ENCODE measurements at regions not wholly inside any gene's neighbourhood (a gene's known extent, or its start where the extent isn't known, plus 50 kb on each side); places are given as distances from the start of the nearest gene placed in this dataset.

GRCh38 chr13:80438521-80438920 is 97.6 kb upstream of the SPRY2 start:
- in situ Hi-C loops (cut with HindIII; ENCODE audit: low sequenced_read_pairs): no loop called here

- in situ Hi-C loops (cut with HindIII; ENCODE audit: low sequenced_read_pairs): no loop called here
Measured at GRCh38 chr13:80437231-80437630, 96.3 kb upstream of the SPRY2 start.

- in situ Hi-C loops (cut with HindIII; ENCODE audit: low sequenced_read_pairs): no loop called here
Measured at GRCh38 chr13:80436571-80437169, 95.7 kb upstream of the SPRY2 start.

- in situ Hi-C loops (cut with HindIII; ENCODE audit: low sequenced_read_pairs): no loop called here
Measured at GRCh38 chr13:80430561-80430960, 89.6 kb upstream of the SPRY2 start.

GRCh38 chr13:80428349-80429096 is 87.6 kb upstream of the SPRY2 start:
- in situ Hi-C loops (cut with HindIII; ENCODE audit: low sequenced_read_pairs): no loop called here

GRCh38 chr13:80419416-80419815 is 78.5 kb upstream of the SPRY2 start:
- in situ Hi-C loops (cut with HindIII; ENCODE audit: low sequenced_read_pairs): no loop called here

- in situ Hi-C loops (cut with HindIII; ENCODE audit: low sequenced_read_pairs): no loop called here
Measured at GRCh38 chr13:80413611-80414010, 72.7 kb upstream of the SPRY2 start.

- in situ Hi-C loops (cut with HindIII; ENCODE audit: low sequenced_read_pairs): no loop called here
Measured at GRCh38 chr13:80408270-80408669, 67.3 kb upstream of the SPRY2 start.

GRCh38 chr13:80400865-80401426 is 60.0 kb upstream of the SPRY2 start:
- in situ Hi-C loops (cut with HindIII; ENCODE audit: low sequenced_read_pairs): no loop called here

- in situ Hi-C loops (cut with HindIII; ENCODE audit: low sequenced_read_pairs): no loop called here
Measured at GRCh38 chr13:80400164-80400864, 59.4 kb upstream of the SPRY2 start.

- in situ Hi-C loops (cut with HindIII; ENCODE audit: low sequenced_read_pairs): no loop called here
Measured at GRCh38 chr13:80399340-80400163, 58.6 kb upstream of the SPRY2 start.

Measured in endothelial cell of hepatic sinusoid (primary cell).